ENCODE measurements at regions not wholly inside any gene's neighbourhood (a gene's known extent, or its start where the extent isn't known, plus 50 kb on each side); places are given as distances from the start of the nearest gene placed in this dataset.

- no peak for DNase-seq
- H2BK5ac ChIP-seq (ENCODE audit: low read depth, low read length, poor library complexity, severe bottlenecking), result no peak overlapping the region
- no peak overlapping the region for H2AFZ ChIP-seq (ENCODE audit: low read depth, low read length)
- peaks cover 2 to 16% of the 10 kb centered on the region in 2 experiments for H3K36me3 ChIP-seq (ENCODE audit: control insufficient read depth in 1 of 2, insufficient read depth in 2 of 2, low read depth in 1 of 2, low read length in 2 of 2)
- no peaks in the 10 kb centered on the region for H3K9me3 ChIP-seq (ENCODE audit: control insufficient read depth, low read length)
- H4K8ac ChIP-seq (ENCODE audit: low read length), result no peak overlapping the region
- H3K4me1 ChIP-seq (ENCODE audit: control insufficient read depth, insufficient read depth, low read depth, low read length), result peaks cover 3% of the 10 kb centered on the region
- H3K18ac ChIP-seq (ENCODE audit: low read depth in 1 of 2, low read length in 2 of 2), result no peak overlapping the region
- no peak overlapping the region for H3K23ac ChIP-seq (ENCODE audit: low read length in 2 of 2)
- H3K9ac ChIP-seq (ENCODE audit: low read length), result no peak overlapping the region
- H3K79me1 ChIP-seq (replicated peaks; ENCODE audit: low read length, poor library complexity, severe bottlenecking), result peaks cover 16% of the 10 kb centered on the region
- H3K4me3 ChIP-seq (ENCODE audit: insufficient read depth in 1 of 2, low read depth in 1 of 2, low read length in 2 of 2), result no peak overlapping the region
- no peak overlapping the region for H2BK12ac ChIP-seq (ENCODE audit: low read length in 2 of 2)
- H3K4me2 ChIP-seq (ENCODE audit: low read length, poor library complexity, severe bottlenecking), result no peak overlapping the region
- 90% methylated on average over 7 of the region's 8 CpGs for WGBS
- no peak overlapping the region for H3K14ac ChIP-seq (ENCODE audit: low read length in 2 of 2)
- H2BK15ac ChIP-seq (ENCODE audit: low read depth, poor library complexity, severe bottlenecking), result no peak overlapping the region
- H3K27me3 ChIP-seq (ENCODE audit: control insufficient read depth in 1 of 2, insufficient read depth in 1 of 2, low read length in 2 of 2), result no peaks in the 10 kb centered on the region
- H3K27ac ChIP-seq (ENCODE audit: low read length, poor library complexity, severe bottlenecking), result no peak overlapping the region
- H2BK120ac ChIP-seq (ENCODE audit: low read depth, low read length), result no peak overlapping the region
- no peak overlapping the region for H2AK5ac ChIP-seq (ENCODE audit: low read length, severe bottlenecking)
- H3K4ac ChIP-seq (ENCODE audit: low read depth in 1 of 2, low read length in 2 of 2), result no peak overlapping the region
- no peak overlapping the region for H4K91ac ChIP-seq (ENCODE audit: low read length)
These were observed 69.5 kb downstream of the FAM217A start for GRCh38 chr6:4009486-4009885.

- peaks cover 15% of the 10 kb centered on the region for H3K79me1 ChIP-seq (replicated peaks; ENCODE audit: low read length, poor library complexity, severe bottlenecking)
- no peak overlapping the region for H3K4me3 ChIP-seq (ENCODE audit: insufficient read depth in 1 of 2, low read depth in 1 of 2, low read length in 2 of 2)
- no peak overlapping the region for H3K4ac ChIP-seq (ENCODE audit: low read depth in 1 of 2, low read length in 2 of 2)
- DNase-seq, result no peak
- H3K9me3 ChIP-seq (ENCODE audit: control insufficient read depth, low read length), result no peaks in the 10 kb centered on the region
- no peaks in the 10 kb centered on the region for H3K27me3 ChIP-seq (ENCODE audit: control insufficient read depth in 1 of 2, insufficient read depth in 1 of 2, low read length in 2 of 2)
- no peak overlapping the region for H3K23ac ChIP-seq (ENCODE audit: low read length in 2 of 2)
- no peak overlapping the region for H2AFZ ChIP-seq (ENCODE audit: low read depth, low read length)
- no peak overlapping the region for H2AK5ac ChIP-seq (ENCODE audit: low read length, severe bottlenecking)
- H3K4me2 ChIP-seq (ENCODE audit: low read length, poor library complexity, severe bottlenecking), result no peak overlapping the region
- H3K4me1 ChIP-seq (ENCODE audit: control insufficient read depth, insufficient read depth, low read depth, low read length), result peaks cover 3% of the 10 kb centered on the region
- no peak overlapping the region for H2BK15ac ChIP-seq (ENCODE audit: low read depth, poor library complexity, severe bottlenecking)
- H3K27ac ChIP-seq (ENCODE audit: low read length, poor library complexity, severe bottlenecking), result no peak overlapping the region
- no peak overlapping the region for H3K18ac ChIP-seq (ENCODE audit: low read depth in 1 of 2, low read length in 2 of 2)
- no peak overlapping the region for H4K91ac ChIP-seq (ENCODE audit: low read length)
- peak overlapping the region; percentile 32 for H3K9ac ChIP-seq (ENCODE audit: low read length)
- H4K8ac ChIP-seq (ENCODE audit: low read length), result no peak overlapping the region
- no peak overlapping the region for H2BK12ac ChIP-seq (ENCODE audit: low read length in 2 of 2)
- H3K36me3 ChIP-seq (ENCODE audit: control insufficient read depth in 1 of 2, insufficient read depth in 2 of 2, low read depth in 1 of 2, low read length in 2 of 2), result peaks cover 2 to 16% of the 10 kb centered on the region in 2 experiments
- H3K14ac ChIP-seq (ENCODE audit: low read length in 2 of 2), result no peak overlapping the region
- WGBS, result 93% methylated on average over 1 of the region's 2 CpGs
- no peak overlapping the region for H2BK5ac ChIP-seq (ENCODE audit: low read depth, low read length, poor library complexity, severe bottlenecking)
- no peak overlapping the region for H2BK120ac ChIP-seq (ENCODE audit: low read depth, low read length)
These were observed 68.9 kb downstream of the FAM217A start for GRCh38 chr6:4010048-4010447.

GRCh38 chr6:4010689-4011090 lies 68.2 kb downstream of the FAM217A start:
- Histone ChIP-seq H3K4me3 (ENCODE audit: insufficient read depth in 1 of 2, low read depth in 1 of 2, low read length in 2 of 2) (no peak overlapping the region), H4K8ac (ENCODE audit: low read length) (peak overlapping the region; percentile 60), H2BK12ac (ENCODE audit: low read length in 2 of 2) (peak overlapping the region in 1 of 2 experiments; percentile 52), H3K18ac (ENCODE audit: low read depth in 1 of 2, low read length in 2 of 2) (no peak overlapping the region), H2BK5ac (ENCODE audit: low read depth, low read length, poor library complexity, severe bottlenecking) (no peak overlapping the region), H3K79me1 (replicated peaks; ENCODE audit: low read length, poor library complexity, severe bottlenecking) (peaks cover 13% of the 10 kb centered on the region), H2BK120ac (ENCODE audit: low read depth, low read length) (no peak overlapping the region), H3K23ac (ENCODE audit: low read length in 2 of 2) (no peak overlapping the region), H3K4me1 (ENCODE audit: control insufficient read depth, insufficient read depth, low read depth, low read length) (peaks cover 3% of the 10 kb centered on the region), H3K14ac (ENCODE audit: low read length in 2 of 2) (no peak overlapping the region), H3K4ac (ENCODE audit: low read depth in 1 of 2, low read length in 2 of 2) (no peak overlapping the region), H2AK5ac (ENCODE audit: low read length, severe bottlenecking) (no peak overlapping the region), H3K36me3 (ENCODE audit: control insufficient read depth in 1 of 2, insufficient read depth in 2 of 2, low read depth in 1 of 2, low read length in 2 of 2) (peaks cover 2 to 16% of the 10 kb centered on the region in 2 experiments), H3K4me2 (ENCODE audit: low read length, poor library complexity, severe bottlenecking) (no peak overlapping the region), H3K27me3 (ENCODE audit: control insufficient read depth in 1 of 2, insufficient read depth in 1 of 2, low read length in 2 of 2) (no peaks in the 10 kb centered on the region), H3K9ac (ENCODE audit: low read length) (no peak overlapping the region), H4K91ac (ENCODE audit: low read length) (no peak overlapping the region), H2BK15ac (ENCODE audit: low read depth, poor library complexity, severe bottlenecking) (no peak overlapping the region), H3K27ac (ENCODE audit: low read length, poor library complexity, severe bottlenecking) (no peak overlapping the region), H3K9me3 (ENCODE audit: control insufficient read depth, low read length) (no peaks in the 10 kb centered on the region), H2AFZ (ENCODE audit: low read depth, low read length) (no peak overlapping the region)
- WGBS, result 83% methylated on average over 3 of the region's 3 CpGs
- DNase-seq, result no peak

- H2AFZ ChIP-seq (ENCODE audit: low read depth, low read length), result no peak overlapping the region
- no peak overlapping the region for H2BK120ac ChIP-seq (ENCODE audit: low read depth, low read length)
- H3K27me3 ChIP-seq (ENCODE audit: control insufficient read depth in 1 of 2, insufficient read depth in 1 of 2, low read length in 2 of 2), result no peaks in the 10 kb centered on the region
- no peak overlapping the region for H4K8ac ChIP-seq (ENCODE audit: low read length)
- no peak overlapping the region for H3K4ac ChIP-seq (ENCODE audit: low read depth in 1 of 2, low read length in 2 of 2)
- H3K27ac ChIP-seq (ENCODE audit: low read length, poor library complexity, severe bottlenecking), result no peak overlapping the region
- H3K4me2 ChIP-seq (ENCODE audit: low read length, poor library complexity, severe bottlenecking), result no peak overlapping the region
- no peak overlapping the region for H3K9ac ChIP-seq (ENCODE audit: low read length)
- H2AK5ac ChIP-seq (ENCODE audit: low read length, severe bottlenecking), result no peak overlapping the region
- H3K4me1 ChIP-seq (ENCODE audit: control insufficient read depth, insufficient read depth, low read depth, low read length), result peaks cover 3% of the 10 kb centered on the region
- H3K36me3 ChIP-seq (ENCODE audit: control insufficient read depth in 1 of 2, insufficient read depth in 2 of 2, low read depth in 1 of 2, low read length in 2 of 2), result peaks cover 2 to 16% of the 10 kb centered on the region in 2 experiments
- H3K79me1 ChIP-seq (replicated peaks; ENCODE audit: low read length, poor library complexity, severe bottlenecking), result peaks cover 13% of the 10 kb centered on the region
- no peaks in the 10 kb centered on the region for H3K9me3 ChIP-seq (ENCODE audit: control insufficient read depth, low read length)
- 100% methylated on average over 2 of the region's 2 CpGs for WGBS
- no peak overlapping the region for H3K23ac ChIP-seq (ENCODE audit: low read length in 2 of 2)
- DNase-seq, result no peak
- no peak overlapping the region for H3K18ac ChIP-seq (ENCODE audit: low read depth in 1 of 2, low read length in 2 of 2)
- no peak overlapping the region for H2BK5ac ChIP-seq (ENCODE audit: low read depth, low read length, poor library complexity, severe bottlenecking)
- no peak overlapping the region for H3K14ac ChIP-seq (ENCODE audit: low read length in 2 of 2)
- no peak overlapping the region for H2BK15ac ChIP-seq (ENCODE audit: low read depth, poor library complexity, severe bottlenecking)
- H4K91ac ChIP-seq (ENCODE audit: low read length), result no peak overlapping the region
- no peak overlapping the region for H2BK12ac ChIP-seq (ENCODE audit: low read length in 2 of 2)
- H3K4me3 ChIP-seq (ENCODE audit: insufficient read depth in 1 of 2, low read depth in 1 of 2, low read length in 2 of 2), result no peak overlapping the region
These were observed 66.1 kb downstream of the FAM217A start for GRCh38 chr6:4012826-4013225.

Data from mesenchymal stem cell (in vitro differentiated cells and primary cell).